Breast epithelium (tissue), 3 donors: ENCODE measurements at regions not wholly inside any gene's neighbourhood (a gene's known extent, or its start where the extent isn't known, plus 50 kb on each side); places are given as distances from the start of the nearest gene placed in this dataset.

Experiments used
- CTCF ChIP-seq, 3 donors: fragments of 450-650 bp; IDR thresholded peaks; one replicate each; pipeline ENCODE4 v1.5.1; 2016 to 2017; ENCODE audit warnings: antibody characterized with exemption in 3 of 3, mild to moderate bottlenecking in 3 of 3, moderate library complexity in 3 of 3
- POLR2A ChIP-seq: fragments of 450-650 bp; IDR thresholded peaks from one replicate; pipeline ENCODE4 v1.6.1; 2016; ENCODE audit warnings: antibody characterized with exemption, mild to moderate bottlenecking, moderate library complexity

DNA sequence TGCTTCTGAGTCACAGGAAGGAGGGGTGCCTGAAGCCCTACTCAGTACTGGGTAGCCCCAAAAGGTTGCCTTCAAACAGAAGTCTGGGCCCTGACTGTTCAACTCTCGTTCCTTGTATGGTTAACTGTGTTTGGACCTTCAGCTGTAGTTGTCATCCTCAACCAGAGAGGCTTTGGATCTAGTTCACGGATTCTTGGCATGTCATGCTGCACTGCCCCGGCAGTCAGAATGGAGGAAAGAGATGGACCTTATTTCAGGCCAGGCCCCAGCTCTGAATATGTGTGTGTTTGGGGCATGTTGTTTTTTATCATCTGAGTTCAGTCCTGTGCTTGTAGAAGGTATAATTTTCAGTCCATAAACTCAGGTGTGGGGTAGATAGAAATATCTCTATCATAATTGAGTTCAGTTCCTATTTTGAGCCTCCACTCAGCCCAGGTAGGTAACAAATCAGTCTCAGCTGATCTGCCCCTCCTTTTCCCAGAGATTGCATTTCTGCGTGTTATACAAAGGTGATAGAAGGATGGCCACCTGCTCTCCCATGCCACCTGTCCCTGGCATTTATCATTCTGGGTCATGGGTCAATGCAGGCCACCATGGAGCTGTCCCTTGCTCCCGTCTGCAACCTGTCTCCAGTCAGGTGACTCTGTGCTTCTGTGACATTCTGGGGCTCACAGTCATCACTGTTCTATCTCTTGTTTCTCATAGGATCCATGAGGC, 127.5 kb upstream of the CPEB4 start:
- TF ChIP-seq POLR2A, result no peak
- TF ChIP-seq CTCF (IDR thresholded peaks at IDR 0.05), result no peak
